Endodermal cell (in vitro differentiated cells): ENCODE measurements at regions not wholly inside any gene's neighbourhood (a gene's known extent, or its start where the extent isn't known, plus 50 kb on each side); places are given as distances from the start of the nearest gene placed in this dataset.

Source experiments
- DNase-seq: peaks from one replicate; pipeline ENCODE4 v3.0.0-alpha.2; 2017
- H3K27ac ChIP-seq: 2 replicates; pipeline ENCODE4 v1.5.1; 2013; ENCODE audit warnings: mild to moderate bottlenecking, low read depth, low read length, moderate library complexity
- H3K27me3 ChIP-seq: 2 replicates; pipeline ENCODE4 v1.6.1; 2013; ENCODE audit warnings: mild to moderate bottlenecking, low read length, moderate library complexity; ENCODE audit not compliant: insufficient read depth, control insufficient read depth, poor library complexity, severe bottlenecking
- H3K36me3 ChIP-seq: 2 replicates; pipeline ENCODE4 v1.7.0; 2013; ENCODE audit warnings: mild to moderate bottlenecking, low read length, moderate library complexity; ENCODE audit not compliant: control insufficient read depth, insufficient read depth
- H3K4me1 ChIP-seq: one replicate; pipeline ENCODE4 v1.7.0; 2013; ENCODE audit warnings: low read length; ENCODE audit not compliant: control insufficient read depth, insufficient read depth
- H3K4me3 ChIP-seq: 2 replicates; pipeline ENCODE4 v1.5.1; 2013; ENCODE audit warnings: mild to moderate bottlenecking, low read length, moderate library complexity
- H3K9ac ChIP-seq: 2 replicates; pipeline ENCODE4 v1.6.1; 2013; ENCODE audit warnings: mild to moderate bottlenecking, low read length, moderate library complexity; ENCODE audit not compliant: poor library complexity, severe bottlenecking; ENCODE audit errors: extremely low read depth
- H3K9me3 ChIP-seq: 2 replicates; pipeline ENCODE4 v1.6.1; 2013; ENCODE audit warnings: mild to moderate bottlenecking, low read length, moderate library complexity; ENCODE audit not compliant: control insufficient read depth
- H3K27ac Mint-ChIP-seq: 2 replicates; pipeline ENCODE4 v1.8.0; 2020; ENCODE audit warnings: mixed read lengths
- H3K27me3 Mint-ChIP-seq: 2 replicates; pipeline ENCODE4 v1.8.0; 2021; ENCODE audit warnings: mild to moderate bottlenecking, mixed read lengths; ENCODE audit not compliant: insufficient read depth
- H3K36me3 Mint-ChIP-seq: 2 replicates; pipeline ENCODE4 v1.8.0; 2020; ENCODE audit warnings: low read depth, mixed read lengths
- H3K4me1 Mint-ChIP-seq: 2 replicates; pipeline ENCODE4 v1.8.0; 2020; ENCODE audit warnings: mixed read lengths
- H3K4me3 Mint-ChIP-seq: 2 replicates; pipeline ENCODE4 v1.8.0; 2020; ENCODE audit warnings: mild to moderate bottlenecking, moderate library complexity, mixed read lengths
- H3K9me3 Mint-ChIP-seq: 2 replicates; pipeline ENCODE4 v1.8.0; 2020; ENCODE audit warnings: mild to moderate bottlenecking, mixed read lengths
- CTCF ChIP-seq: fragments of 200-600 bp; sonication (generic); conservative IDR thresholded peaks from 2 replicates; pipeline ENCODE4 v1.5.0; 2021; ENCODE audit warnings: antibody characterized with exemption, mild to moderate bottlenecking
- WGBS, 2 experiments: methylation state at CpG; one replicate each; pipeline versions ENCODE4 v1.1.5 to v1.1.7; 2013; ENCODE audit warnings: missing lambda C conversion rate in 2 of 2, mixed read lengths in 1 of 2; ENCODE audit not compliant: insufficient coverage in 1 of 2, insufficient read length in 1 of 2; 5-methylcytosine and 5-hydroxymethylcytosine counted together

GRCh38 chr3:76950590-76950989 lies 89.3 kb upstream of the ROBO2 start:
- TF ChIP-seq CTCF, result no peak
- Histone ChIP-seq H3K9ac (no peak overlapping the region), H3K4me3 (no peak overlapping the region), H3K4me1 (no peaks in the 10 kb centered on the region), H3K9me3 (no peaks in the 10 kb centered on the region), H3K27ac (no peak overlapping the region), H3K36me3 (no peaks in the 10 kb centered on the region), H3K27me3 (no peaks in the 10 kb centered on the region)
- Mint-ChIP-seq H3K27me3 (no peaks in the 10 kb centered on the region), H3K4me1 (peaks cover 3% of the 10 kb centered on the region), H3K9me3 (no peaks in the 10 kb centered on the region), H3K27ac (no peak overlapping the region), H3K4me3 (no peak overlapping the region), H3K36me3 (no peaks in the 10 kb centered on the region)
- 94 to 100% methylated on average over 2 to 3 of the region's 3 CpGs for WGBS, 2 experiments
- no peak for DNase-seq

GRCh38 chr3:76954412-76954811 lies 85.5 kb upstream of the ROBO2 start:
- H3K9me3 Mint-ChIP-seq, result no peaks in the 10 kb centered on the region
- Histone ChIP-seq H3K36me3 (no peaks in the 10 kb centered on the region), H3K9me3 (no peaks in the 10 kb centered on the region), H3K27ac (no peak overlapping the region), H3K27me3 (no peaks in the 10 kb centered on the region), H3K4me3 (no peak overlapping the region), H3K4me1 (no peaks in the 10 kb centered on the region), H3K9ac (no peak overlapping the region)
- no peaks in the 10 kb centered on the region for H3K27me3 Mint-ChIP-seq
- no peak for DNase-seq
- H3K36me3 Mint-ChIP-seq, result no peaks in the 10 kb centered on the region
- H3K27ac Mint-ChIP-seq, result no peak overlapping the region
- TF ChIP-seq CTCF, result no peak
- WGBS, 2 experiments, result 97% methylated on average over 1 of the region's 1 CpG; no CpG with 5 or more reads in 1 of the 2 experiments
- H3K4me3 Mint-ChIP-seq, result no peak overlapping the region
- peaks cover 3% of the 10 kb centered on the region for H3K4me1 Mint-ChIP-seq

GRCh38 chr3:76958274-76958673 lies 81.6 kb upstream of the ROBO2 start:
- H3K4me3 Mint-ChIP-seq, result no peak overlapping the region
- Histone ChIP-seq H3K36me3 (no peaks in the 10 kb centered on the region), H3K9me3 (no peaks in the 10 kb centered on the region), H3K4me1 (peaks cover 4% of the 10 kb centered on the region), H3K4me3 (no peak overlapping the region), H3K9ac (no peak overlapping the region), H3K27ac (no peak overlapping the region), H3K27me3 (no peaks in the 10 kb centered on the region)
- TF ChIP-seq CTCF, result no peak
- H3K27ac Mint-ChIP-seq, result no peak overlapping the region
- H3K36me3 Mint-ChIP-seq, result no peaks in the 10 kb centered on the region
- H3K4me1 Mint-ChIP-seq, result peaks cover 3% of the 10 kb centered on the region
- H3K9me3 Mint-ChIP-seq, result no peaks in the 10 kb centered on the region
- no peak for DNase-seq
- no peaks in the 10 kb centered on the region for H3K27me3 Mint-ChIP-seq
